GM13977 (cell line): ENCODE measurements at regions not wholly inside any gene's neighbourhood (a gene's known extent, or its start where the extent isn't known, plus 50 kb on each side); places are given as distances from the start of the nearest gene placed in this dataset.

Experiments used
- DNase-seq: peaks from one replicate; pipeline ENCODE4 v3.0.0; 2012; ENCODE audit warnings: low spot score
- in situ Hi-C: fragments of 300-500 bp; cut with MboI; formaldehyde crosslinking; loops from one replicate; pipeline ENCODE4 v1.12.0; 2022; ENCODE audit warnings: low sequenced_read_pairs, low pct_unique_long_range_greater_than_20kb, mixed read lengths, inconsistent platforms; ENCODE audit not compliant: unreplicated experiment
- TF ChIP-seq, protein P1 (sequence below): IDR thresholded peaks from 2 replicates; pipeline ENCODE4 v1.5.1; 2012; ENCODE audit warnings: mild to moderate bottlenecking, control low read depth; ENCODE audit not compliant: insufficient read depth; ENCODE audit errors: extremely low read depth, missing control alignments

DNA sequence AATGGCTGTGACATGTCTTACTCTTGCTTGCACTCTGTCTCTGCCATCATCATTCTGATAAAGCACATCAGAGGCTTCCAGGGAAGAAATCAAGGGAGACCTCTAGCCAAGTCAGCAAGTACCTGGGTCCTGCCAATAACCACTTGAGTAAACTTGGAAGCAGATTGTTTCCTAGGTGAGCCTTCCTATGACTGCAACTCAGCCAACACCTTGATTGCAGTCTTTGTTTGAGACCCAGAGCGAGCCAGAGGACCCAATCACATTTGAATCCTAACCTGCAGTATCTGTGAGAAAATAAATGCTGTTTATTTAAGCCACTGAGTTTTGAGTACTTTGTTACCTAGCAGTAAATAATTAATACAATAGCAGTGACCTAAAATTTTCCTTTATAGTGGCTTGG, 356.8 kb upstream of the CHD1 start:
- in situ Hi-C loops = no loop called here
- TF ChIP-seq, protein P1, sequence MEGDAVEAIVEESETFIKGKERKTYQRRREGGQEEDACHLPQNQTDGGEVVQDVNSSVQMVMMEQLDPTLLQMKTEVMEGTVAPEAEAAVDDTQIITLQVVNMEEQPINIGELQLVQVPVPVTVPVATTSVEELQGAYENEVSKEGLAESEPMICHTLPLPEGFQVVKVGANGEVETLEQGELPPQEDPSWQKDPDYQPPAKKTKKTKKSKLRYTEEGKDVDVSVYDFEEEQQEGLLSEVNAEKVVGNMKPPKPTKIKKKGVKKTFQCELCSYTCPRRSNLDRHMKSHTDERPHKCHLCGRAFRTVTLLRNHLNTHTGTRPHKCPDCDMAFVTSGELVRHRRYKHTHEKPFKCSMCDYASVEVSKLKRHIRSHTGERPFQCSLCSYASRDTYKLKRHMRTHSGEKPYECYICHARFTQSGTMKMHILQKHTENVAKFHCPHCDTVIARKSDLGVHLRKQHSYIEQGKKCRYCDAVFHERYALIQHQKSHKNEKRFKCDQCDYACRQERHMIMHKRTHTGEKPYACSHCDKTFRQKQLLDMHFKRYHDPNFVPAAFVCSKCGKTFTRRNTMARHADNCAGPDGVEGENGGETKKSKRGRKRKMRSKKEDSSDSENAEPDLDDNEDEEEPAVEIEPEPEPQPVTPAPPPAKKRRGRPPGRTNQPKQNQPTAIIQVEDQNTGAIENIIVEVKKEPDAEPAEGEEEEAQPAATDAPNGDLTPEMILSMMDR = no peak

DNA sequence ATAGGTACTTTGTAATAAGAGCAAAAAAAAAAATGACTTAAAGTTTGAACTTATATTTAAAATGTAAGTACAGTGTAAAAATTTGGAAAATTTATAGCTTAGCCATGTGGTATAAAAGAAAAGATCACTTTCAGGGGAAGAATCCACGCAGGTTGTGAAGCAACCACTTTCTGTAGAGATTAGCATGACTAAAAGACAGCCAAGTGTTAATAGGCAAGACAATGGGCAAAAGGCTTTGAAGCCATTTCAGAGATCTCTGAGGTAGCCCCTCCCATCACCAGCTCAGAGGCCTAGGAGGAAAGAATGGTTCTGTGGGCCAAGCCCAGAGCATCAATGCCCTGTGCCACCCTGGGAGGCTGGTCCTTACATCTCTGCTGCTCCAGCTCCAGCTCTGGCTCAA, 346.3 kb upstream of the CHD1 start:
- TF ChIP-seq, protein P1 = no peak
- in situ Hi-C loops = no loop called here
- DNase-seq = no peak

More for the DNA sequence above, 356.8 kb upstream of the CHD1 start:
- DNase-seq = no peak

DNA sequence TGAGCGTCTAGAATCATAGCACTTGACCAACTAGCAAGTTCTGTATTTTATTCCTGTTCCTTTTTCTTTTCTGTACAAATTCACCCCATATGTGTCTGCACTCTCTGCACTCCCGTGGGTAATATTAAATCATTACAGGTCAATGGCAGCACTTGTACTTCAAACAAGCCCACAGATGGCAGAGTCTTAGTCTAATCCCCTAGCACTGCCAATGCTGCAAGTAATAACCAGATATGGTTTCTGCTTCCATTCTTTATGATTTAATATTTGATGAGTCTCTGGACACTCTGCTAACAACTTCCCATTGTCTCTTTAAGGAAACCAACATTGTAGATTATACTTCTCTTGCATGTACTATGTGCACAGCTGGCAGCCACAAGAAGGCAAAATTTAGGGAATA, 343.8 kb upstream of the CHD1 start:
- TF ChIP-seq, protein P1 = no peak
- no peak for DNase-seq
- in situ Hi-C loops = no loop called here

DNA sequence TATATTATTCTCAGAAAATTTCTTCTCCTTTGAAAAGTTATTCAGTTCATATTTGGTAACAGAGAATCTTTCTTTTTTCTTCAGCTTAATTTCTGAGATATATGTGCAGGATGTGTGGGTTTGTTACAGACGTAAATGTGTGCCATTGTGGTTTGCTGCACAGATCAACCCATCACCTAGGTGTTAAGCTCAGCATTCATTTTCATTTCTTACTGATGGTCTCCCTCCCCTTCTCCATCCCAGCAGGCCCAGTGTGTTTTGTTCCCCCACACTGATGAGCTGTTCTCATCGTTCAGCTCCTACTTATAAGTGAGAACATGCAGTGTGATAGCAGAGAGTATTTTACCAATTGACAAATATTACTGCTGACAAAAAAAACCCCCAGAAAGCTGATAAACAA, 330.0 kb upstream of the CHD1 start:
- no peak for DNase-seq
- in situ Hi-C loops = no loop called here
- TF ChIP-seq, protein P1 = no peak

DNA sequence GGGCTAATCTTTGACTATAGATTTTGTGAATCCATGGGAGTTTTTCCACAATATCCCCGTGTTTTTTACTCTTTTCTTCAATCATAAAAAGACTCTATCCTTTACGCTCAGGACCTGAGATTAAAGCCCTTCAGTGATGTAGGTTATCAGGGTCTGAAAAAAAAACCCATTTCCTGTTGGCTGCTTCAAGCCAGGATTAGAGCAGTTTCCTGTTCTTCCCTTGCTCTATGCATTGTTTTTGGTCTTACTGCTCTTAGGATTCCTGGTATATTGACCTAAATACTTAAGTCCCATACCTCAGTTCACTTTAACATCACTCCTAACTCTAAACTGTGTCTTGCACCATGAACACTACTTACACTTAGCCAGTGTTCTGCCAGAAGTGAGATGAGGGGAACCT, 319.3 kb upstream of the CHD1 start:
- TF ChIP-seq, protein P1 = no peak
- DNase-seq = no peak
- in situ Hi-C loops = no loop called here

DNA sequence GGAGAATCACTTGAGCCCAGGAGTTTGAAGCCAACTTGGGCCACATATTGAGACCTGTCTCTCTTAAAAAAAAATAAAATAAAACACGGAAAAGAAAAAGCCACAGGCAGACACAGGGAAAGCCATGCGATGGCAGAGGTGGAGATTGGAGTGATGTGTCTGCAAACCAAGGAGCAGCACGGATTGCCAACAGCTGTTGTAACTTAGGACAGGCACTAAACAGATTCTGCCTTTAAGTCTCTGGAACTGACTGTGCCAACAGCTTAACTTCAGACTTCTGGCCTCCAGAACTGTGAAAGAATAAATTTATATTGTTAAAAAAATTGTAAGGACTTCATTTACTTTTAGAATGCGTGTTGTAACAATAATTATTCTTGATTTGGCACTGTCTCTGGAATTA, 318.5 kb upstream of the CHD1 start:
- in situ Hi-C loops = no loop called here

More for the DNA sequence above, 318.5 kb upstream of the CHD1 start:
- DNase-seq = no peak
- TF ChIP-seq, protein P1 = no peak
